Tibial artery (tissue), 4 donors: ENCODE measurements at regions not wholly inside any gene's neighbourhood (a gene's known extent, or its start where the extent isn't known, plus 50 kb on each side); places are given as distances from the start of the nearest gene placed in this dataset.
A peak's percentile ranks its signal among the peaks of the same experiment; 100 is the strongest.

Source experiments
- DNase-seq, 2 donors: peaks; one replicate each; pipeline ENCODE4 v3.0.0-alpha.2; 2019
- H3K27ac ChIP-seq, 2 donors: fragments of 200-600 bp; sonication (generic) in 1 of 2; 1 replicate in 1 of 2; 2 replicates in 1 of 2; pipeline ENCODE4 v1.5.1; 2018 to 2019; ENCODE audit warnings: mild to moderate bottlenecking in 1 of 2
- H3K27me3 ChIP-seq, 2 donors: fragments of 200-600 bp; sonication (generic) in 1 of 2; one replicate each; pipeline versions ENCODE4 v1.5.1 to v1.6.0; 2016 to 2019
- H3K36me3 ChIP-seq, 3 donors: fragments of 200-600 bp; sonication (generic) in 2 of 3; one replicate each; pipeline ENCODE4 v1.5.1; 2016 to 2019; ENCODE audit warnings: mild to moderate bottlenecking in 2 of 3
- H3K4me1 ChIP-seq, 4 donors: fragments of 200-600 bp; sonication (generic) in 2 of 4; 1 replicate in 3 of 4; 2 replicates in 1 of 4; pipeline ENCODE4 v1.5.1; 2016 to 2019
- H3K4me3 ChIP-seq, 2 donors: fragments of 200-600 bp; sonication (generic) in 1 of 2; 1 replicate in 1 of 2; 2 replicates in 1 of 2; pipeline ENCODE4 v1.5.1; 2018 to 2019; ENCODE audit warnings: mild to moderate bottlenecking in 2 of 2
- H3K9me3 ChIP-seq, 3 donors: fragments of 200-600 bp; sonication (generic) in 1 of 3; one replicate each; pipeline ENCODE4 v1.5.1; 2016 to 2019
- intact Hi-C: fragments of 100-400 bp; cut with DNase I; formaldehyde crosslinking; loops from one replicate; pipeline ENCODE4 v1.15.0; 2023; ENCODE audit warnings: low total_unique reads
- TF ChIP-seq, protein P1 (sequence below), 2 experiments: fragments of 200-600 bp in 1 of 2; fragments of 450-650 bp in 1 of 2; IDR thresholded peaks; one replicate each; pipeline ENCODE4 v1.5.1; 2017 to 2019; ENCODE audit warnings: antibody characterized with exemption in 2 of 2, mild to moderate bottlenecking in 1 of 2, moderate library complexity in 1 of 2

DNA sequence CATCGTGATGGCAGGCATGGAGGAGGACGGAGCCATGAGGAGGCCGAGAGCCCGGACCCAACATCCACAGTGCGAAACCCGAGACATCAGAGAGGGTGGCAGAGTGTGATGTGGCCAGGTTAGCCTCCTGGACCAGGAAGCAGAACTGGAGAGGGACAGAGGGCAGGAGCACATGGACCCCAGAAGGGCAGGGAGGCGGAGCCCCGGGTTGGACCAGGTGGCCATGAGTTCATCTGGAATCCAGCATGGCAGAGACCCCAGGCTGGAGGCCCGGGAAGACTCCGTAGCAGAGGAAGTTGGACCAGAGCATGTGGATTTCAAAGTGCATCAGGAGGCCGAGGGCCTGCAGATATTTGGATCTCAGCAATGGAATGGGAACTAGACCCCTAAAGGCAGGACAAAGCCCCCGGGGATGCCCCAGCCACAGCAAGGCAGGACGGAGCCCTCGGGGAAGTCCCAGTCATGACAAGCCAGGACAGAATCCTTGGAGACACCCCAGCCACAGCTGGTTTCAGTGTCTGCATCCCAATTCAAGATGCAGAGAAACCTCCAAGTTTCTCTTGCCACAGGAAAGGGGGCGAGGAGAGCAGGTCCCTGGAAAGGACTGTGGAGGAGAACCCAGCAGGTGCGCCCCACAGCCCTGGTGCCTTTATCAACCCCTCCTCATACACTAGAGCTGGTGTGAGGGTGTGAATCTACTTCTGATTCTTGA is 1393.4 kb downstream of the BRD1 start:
- Histone ChIP-seq H3K9me3 (no peaks in the 10 kb centered on the region), H3K4me1 (no peaks in the 10 kb centered on the region), H3K27me3 (peaks cover 0 to 11% of the 10 kb centered on the region in 2 donors), H3K27ac (no peak overlapping the region), H3K36me3 (no peaks in the 10 kb centered on the region), H3K4me3 (no peak overlapping the region)
- intact Hi-C loops: no loop called here
- DNase-seq: no peak
- TF ChIP-seq, protein P1, sequence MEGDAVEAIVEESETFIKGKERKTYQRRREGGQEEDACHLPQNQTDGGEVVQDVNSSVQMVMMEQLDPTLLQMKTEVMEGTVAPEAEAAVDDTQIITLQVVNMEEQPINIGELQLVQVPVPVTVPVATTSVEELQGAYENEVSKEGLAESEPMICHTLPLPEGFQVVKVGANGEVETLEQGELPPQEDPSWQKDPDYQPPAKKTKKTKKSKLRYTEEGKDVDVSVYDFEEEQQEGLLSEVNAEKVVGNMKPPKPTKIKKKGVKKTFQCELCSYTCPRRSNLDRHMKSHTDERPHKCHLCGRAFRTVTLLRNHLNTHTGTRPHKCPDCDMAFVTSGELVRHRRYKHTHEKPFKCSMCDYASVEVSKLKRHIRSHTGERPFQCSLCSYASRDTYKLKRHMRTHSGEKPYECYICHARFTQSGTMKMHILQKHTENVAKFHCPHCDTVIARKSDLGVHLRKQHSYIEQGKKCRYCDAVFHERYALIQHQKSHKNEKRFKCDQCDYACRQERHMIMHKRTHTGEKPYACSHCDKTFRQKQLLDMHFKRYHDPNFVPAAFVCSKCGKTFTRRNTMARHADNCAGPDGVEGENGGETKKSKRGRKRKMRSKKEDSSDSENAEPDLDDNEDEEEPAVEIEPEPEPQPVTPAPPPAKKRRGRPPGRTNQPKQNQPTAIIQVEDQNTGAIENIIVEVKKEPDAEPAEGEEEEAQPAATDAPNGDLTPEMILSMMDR (IDR thresholded peaks at IDR 0.05): no peak

DNA sequence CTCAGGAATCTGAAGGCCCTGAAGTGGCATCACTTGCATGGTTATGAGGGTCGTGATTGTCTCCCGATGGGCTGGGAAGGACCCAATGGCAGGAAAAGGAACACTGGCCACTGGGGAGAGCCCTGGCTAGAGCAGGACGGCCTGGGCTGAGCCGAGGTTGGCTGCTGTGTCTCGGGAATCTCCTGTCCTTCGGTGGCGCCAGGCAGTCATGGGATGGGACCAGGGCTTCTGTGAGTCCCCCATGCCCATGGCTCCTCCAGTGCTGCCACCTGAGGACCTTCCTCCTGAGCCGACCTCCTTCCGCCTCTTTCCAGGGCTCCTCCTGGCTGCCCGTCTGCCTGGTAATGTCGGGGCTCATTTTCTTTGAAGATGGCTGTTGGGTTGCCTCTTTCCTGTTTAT is 1394.0 kb downstream of the BRD1 start:
- peaks cover 0 to 11% of the 10 kb centered on the region in 2 donors for H3K27me3 ChIP-seq
- H3K4me3 ChIP-seq: no peak overlapping the region
- intact Hi-C loops: no loop called here
- H3K4me1 ChIP-seq: no peaks in the 10 kb centered on the region
- H3K9me3 ChIP-seq: no peaks in the 10 kb centered on the region
- TF ChIP-seq, protein P1 (IDR thresholded peaks at IDR 0.05): no peak
- peak in 1 of 2 donors; percentile 4 for DNase-seq
- no peaks in the 10 kb centered on the region for H3K36me3 ChIP-seq
- H3K27ac ChIP-seq: no peak overlapping the region

DNA sequence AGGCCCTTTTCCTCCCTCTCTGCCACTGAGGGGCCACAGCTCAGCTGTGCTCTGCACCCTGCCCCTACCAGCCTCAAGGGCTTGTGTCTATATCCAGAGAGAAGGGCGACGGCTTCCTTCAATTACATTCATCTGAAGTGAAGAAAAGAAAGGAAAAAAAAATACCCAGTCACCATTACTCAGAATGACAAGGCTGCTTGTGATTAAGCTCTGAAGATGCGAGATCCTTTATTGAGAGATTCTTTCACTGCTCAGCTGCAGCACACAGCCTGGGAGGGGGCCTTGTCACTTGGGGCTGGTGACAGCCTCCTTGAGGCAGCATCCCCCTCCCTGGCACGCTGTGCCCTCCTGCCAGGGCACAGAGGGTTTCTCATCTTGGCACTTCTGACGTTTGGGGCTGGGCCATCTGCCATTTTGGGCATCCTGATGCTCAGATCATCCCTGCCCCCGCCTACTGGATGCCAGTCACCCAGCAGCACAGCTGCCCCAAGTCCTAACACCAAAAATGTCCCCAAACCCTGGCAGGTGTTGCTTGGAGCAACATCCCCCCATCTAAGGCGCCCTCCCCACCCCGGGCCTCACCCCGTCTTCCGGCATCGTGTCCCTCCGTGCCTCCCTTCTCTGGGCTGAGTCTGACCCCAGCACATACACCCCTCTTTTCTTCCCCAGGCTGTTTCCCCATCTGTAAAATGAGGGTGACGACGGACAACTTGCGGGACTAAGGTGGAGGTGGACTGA is 1394.7 kb downstream of the BRD1 start:
- H3K4me1 ChIP-seq: no peaks in the 10 kb centered on the region
- peaks cover 0 to 11% of the 10 kb centered on the region in 2 donors for H3K27me3 ChIP-seq
- H3K9me3 ChIP-seq: no peaks in the 10 kb centered on the region
- no peak overlapping the region for H3K27ac ChIP-seq
- H3K4me3 ChIP-seq: no peak overlapping the region
- intact Hi-C loops: no loop called here
- TF ChIP-seq, protein P1 (IDR thresholded peaks at IDR 0.05): no peak
- peak in 1 of 2 donors; percentile 15 for DNase-seq
- no peaks in the 10 kb centered on the region for H3K36me3 ChIP-seq

DNA sequence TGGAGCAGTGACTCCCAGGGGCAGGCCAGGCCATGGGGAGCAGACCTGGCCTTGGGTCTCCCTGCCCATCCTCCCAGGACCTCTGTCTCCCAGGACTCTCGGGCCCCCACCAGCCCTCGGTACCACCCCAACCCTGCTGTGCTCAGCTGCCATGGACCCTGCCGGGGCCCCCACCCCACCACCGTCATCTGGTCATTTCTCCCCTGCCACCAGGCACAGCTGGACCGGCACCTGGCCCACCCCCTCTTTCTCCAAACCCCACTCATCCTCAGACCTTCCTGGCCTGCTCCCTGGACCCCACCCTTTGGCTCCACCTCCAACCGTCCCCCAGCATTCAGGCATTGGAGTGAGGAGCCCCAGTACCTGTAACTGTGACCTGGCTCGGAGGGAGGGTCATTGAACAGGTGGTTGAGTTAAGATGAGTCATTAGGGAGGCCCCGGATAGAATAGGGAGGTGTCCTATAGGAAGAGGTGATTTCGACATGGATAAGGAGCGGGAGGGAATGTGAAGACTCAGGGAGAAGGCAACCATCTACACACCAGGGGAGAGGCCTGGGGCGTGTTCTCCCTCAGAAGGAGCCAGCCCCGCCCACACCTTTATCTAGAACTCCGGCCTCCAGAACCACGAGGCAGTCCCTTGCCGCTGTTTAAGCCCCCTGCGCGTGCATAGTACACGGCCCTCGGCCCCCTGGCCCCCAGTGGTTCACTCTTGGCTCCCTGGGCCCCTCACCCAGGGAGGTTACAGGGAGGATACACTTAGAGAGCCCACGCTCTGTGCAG is 1395.9 kb downstream of the BRD1 start:
- no peak overlapping the region for H3K27ac ChIP-seq
- H3K4me1 ChIP-seq: no peaks in the 10 kb centered on the region
- H3K27me3 ChIP-seq: peaks cover 0 to 15% of the 10 kb centered on the region in 2 donors
- no peaks in the 10 kb centered on the region for H3K36me3 ChIP-seq
- H3K4me3 ChIP-seq: no peak overlapping the region
- H3K9me3 ChIP-seq: no peaks in the 10 kb centered on the region
- TF ChIP-seq, protein P1 (IDR thresholded peaks at IDR 0.05): no peak
- intact Hi-C loops: no loop called here
- DNase-seq: peak; percentile 7 to 53

DNA sequence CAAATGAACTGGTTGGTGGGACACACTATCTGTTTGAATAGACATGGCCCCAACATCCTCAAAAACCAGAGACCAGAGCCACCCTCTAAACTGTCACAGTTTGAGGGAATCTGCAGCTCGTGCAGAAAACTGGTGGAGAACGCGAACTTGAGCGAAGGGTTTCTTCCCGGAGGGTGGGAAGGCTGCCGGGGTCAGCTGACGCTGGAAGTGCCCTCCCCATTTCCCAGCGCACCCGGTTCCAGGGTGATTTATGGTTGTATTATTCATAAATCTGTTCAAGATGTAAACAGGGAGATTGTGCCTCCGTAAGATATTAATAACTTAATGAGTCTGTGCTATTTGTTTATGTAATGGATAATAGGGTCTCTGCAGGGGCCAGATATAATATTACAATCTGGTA is 1396.7 kb downstream of the BRD1 start:
- Histone ChIP-seq H3K36me3 (no peaks in the 10 kb centered on the region), H3K4me1 (no peaks in the 10 kb centered on the region), H3K27me3 (peaks cover 0 to 20% of the 10 kb centered on the region in 2 donors), H3K27ac (no peak overlapping the region), H3K9me3 (no peaks in the 10 kb centered on the region), H3K4me3 (no peak overlapping the region)
- TF ChIP-seq, protein P1 (IDR thresholded peaks at IDR 0.05): no peak
- intact Hi-C loops: no loop called here
- DNase-seq: peak; percentile 3 to 16
